CD4-positive, alpha-beta T cell (primary cell): ENCODE measurements at regions not wholly inside any gene's neighbourhood (a gene's known extent, or its start where the extent isn't known, plus 50 kb on each side); places are given as distances from the start of the nearest gene placed in this dataset.

ENCODE experiments used
- ATAC-seq: fragments of 200-7000 bp; cut with Tn5 transposase; one replicate; pipeline ENCODE4 v1.10.0; 2022; ENCODE audit warnings: mild to moderate bottlenecking; ENCODE audit not compliant: poor library complexity
- CTCF ChIA-PET: fragments of 350-600 bp; sonication (Branson Sonifier 250); formaldehyde crosslinking; loops from one replicate; lab custom pipeline; 2021; ENCODE audit warnings: antibody characterized with exemption, inconsistent platforms; lab: Charles Lee
- POLR2A ChIA-PET: fragments of 350-600 bp; sonication (Branson Sonifier 250); formaldehyde crosslinking; loops from one replicate; lab custom pipeline; 2021; ENCODE audit warnings: antibody characterized with exemption, inconsistent platforms; lab: Charles Lee
- DNase-seq, 14 experiments: peaks; one replicate each; pipeline ENCODE4 v3.0.0-alpha.2; 2013 to 2020; ENCODE audit warnings: mixed read lengths in 2 of 14
- H3K27ac ChIP-seq, 2 donors: one replicate each; pipeline versions ENCODE4 v1.5.1 to v1.7.0; 2013; ENCODE audit warnings: low read length in 2 of 2, low read depth in 1 of 2, mild to moderate bottlenecking in 1 of 2
- H3K27me3 ChIP-seq, 2 experiments: 1 replicate in 1 of 2; 2 replicates in 1 of 2; pipeline versions ENCODE4 v1.6.1 to v1.7.0; 2013; ENCODE audit warnings: low read length in 2 of 2, control low read depth in 1 of 2, mild to moderate bottlenecking in 1 of 2, moderate library complexity in 1 of 2; ENCODE audit not compliant: insufficient read depth in 2 of 2, control insufficient read depth in 1 of 2
- H3K36me3 ChIP-seq: one replicate; pipeline ENCODE4 v1.6.1; 2013; ENCODE audit warnings: low read length, control low read depth; ENCODE audit not compliant: insufficient read depth
- H3K4me1 ChIP-seq: one replicate; pipeline ENCODE4 v1.6.1; 2013; ENCODE audit warnings: low read length, control low read depth; ENCODE audit not compliant: insufficient read depth
- H3K4me3 ChIP-seq: one replicate; pipeline ENCODE4 v1.5.1; 2013; ENCODE audit warnings: mild to moderate bottlenecking, low read length, moderate library complexity
- H3K9me3 ChIP-seq, 2 experiments: 1 replicate in 1 of 2; 2 replicates in 1 of 2; pipeline versions ENCODE4 v1.6.1 to v1.7.0; 2013; ENCODE audit warnings: low read length in 2 of 2, mild to moderate bottlenecking in 2 of 2, control low read depth in 1 of 2, moderate library complexity in 1 of 2; ENCODE audit not compliant: control insufficient read depth in 1 of 2, insufficient read depth in 1 of 2
- H3K27ac Mint-ChIP-seq: one replicate; pipeline ENCODE4 v1.8.0; 2020; ENCODE audit warnings: mixed read lengths
- H3K27me3 Mint-ChIP-seq: one replicate; pipeline ENCODE4 v1.8.0; 2021; ENCODE audit warnings: mixed read lengths
- H3K36me3 Mint-ChIP-seq: one replicate; pipeline ENCODE4 v1.8.0; 2021; ENCODE audit warnings: low read depth, mixed read lengths
- H3K4me1 Mint-ChIP-seq: one replicate; pipeline ENCODE4 v1.8.0; 2021; ENCODE audit warnings: low read depth, mixed read lengths
- H3K4me3 Mint-ChIP-seq: one replicate; pipeline ENCODE4 v1.8.0; 2020; ENCODE audit warnings: mild to moderate bottlenecking, mixed read lengths
- H3K9me3 Mint-ChIP-seq: one replicate; pipeline ENCODE4 v1.8.0; 2020; ENCODE audit warnings: mixed read lengths
- intact Hi-C, 2 experiments: fragments of 100-400 bp; cut with DNase I in 1 of 2; cut with micrococcal nuclease in 1 of 2; formaldehyde crosslinking; loops; one replicate each; pipeline versions ENCODE4 v1.15.1 to v1.9.0; 2023 to 2025; cut with DNase I, micrococcal nuclease
- TF ChIP-seq, protein P1 (sequence below): fragments of 200-600 bp; IDR thresholded peaks from one replicate; pipeline ENCODE4 v1.8.0; 2022; ENCODE audit warnings: antibody characterized with exemption, mild to moderate bottlenecking

DNA sequence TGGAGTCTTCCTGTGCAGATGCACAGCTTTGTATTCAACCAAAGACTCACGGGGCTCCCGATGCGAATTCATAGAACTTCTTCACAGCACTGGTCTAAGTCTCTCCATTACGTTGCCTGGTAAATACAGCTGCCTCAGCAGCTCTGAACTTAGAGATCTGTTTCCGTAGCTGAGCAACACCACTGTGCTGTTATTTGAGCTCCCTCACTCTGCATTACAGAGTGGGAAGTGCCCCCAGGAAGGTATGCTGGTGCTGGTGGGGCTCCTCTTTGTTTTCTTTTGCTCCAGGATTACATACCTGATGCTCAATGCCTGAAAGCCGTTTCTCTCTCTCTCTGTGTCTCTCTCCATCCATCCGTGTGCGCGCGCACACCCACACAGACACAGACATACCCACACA, 227.5 kb upstream of the RMST start:
- intact Hi-C loops = no loop called here
- H3K36me3 Mint-ChIP-seq = no peaks in the 10 kb centered on the region
- no peak overlapping the region for H3K4me3 Mint-ChIP-seq
- ATAC-seq (no peak), DNase-seq (no peak)
- no peak overlapping the region for H3K27ac ChIP-seq
- H3K27ac Mint-ChIP-seq = no peak overlapping the region
- CTCF ChIA-PET = no interaction called here
- H3K9me3 Mint-ChIP-seq = no peaks in the 10 kb centered on the region
- no peaks in the 10 kb centered on the region for H3K36me3 ChIP-seq
- H3K4me1 ChIP-seq = no peaks in the 10 kb centered on the region
- POLR2A ChIA-PET = no interaction called here
- TF ChIP-seq, protein P1, sequence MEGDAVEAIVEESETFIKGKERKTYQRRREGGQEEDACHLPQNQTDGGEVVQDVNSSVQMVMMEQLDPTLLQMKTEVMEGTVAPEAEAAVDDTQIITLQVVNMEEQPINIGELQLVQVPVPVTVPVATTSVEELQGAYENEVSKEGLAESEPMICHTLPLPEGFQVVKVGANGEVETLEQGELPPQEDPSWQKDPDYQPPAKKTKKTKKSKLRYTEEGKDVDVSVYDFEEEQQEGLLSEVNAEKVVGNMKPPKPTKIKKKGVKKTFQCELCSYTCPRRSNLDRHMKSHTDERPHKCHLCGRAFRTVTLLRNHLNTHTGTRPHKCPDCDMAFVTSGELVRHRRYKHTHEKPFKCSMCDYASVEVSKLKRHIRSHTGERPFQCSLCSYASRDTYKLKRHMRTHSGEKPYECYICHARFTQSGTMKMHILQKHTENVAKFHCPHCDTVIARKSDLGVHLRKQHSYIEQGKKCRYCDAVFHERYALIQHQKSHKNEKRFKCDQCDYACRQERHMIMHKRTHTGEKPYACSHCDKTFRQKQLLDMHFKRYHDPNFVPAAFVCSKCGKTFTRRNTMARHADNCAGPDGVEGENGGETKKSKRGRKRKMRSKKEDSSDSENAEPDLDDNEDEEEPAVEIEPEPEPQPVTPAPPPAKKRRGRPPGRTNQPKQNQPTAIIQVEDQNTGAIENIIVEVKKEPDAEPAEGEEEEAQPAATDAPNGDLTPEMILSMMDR = no peak
- no peaks in the 10 kb centered on the region for H3K9me3 ChIP-seq
- H3K27me3 Mint-ChIP-seq = no peaks in the 10 kb centered on the region
- no peak overlapping the region for H3K4me3 ChIP-seq
- H3K4me1 Mint-ChIP-seq = no peaks in the 10 kb centered on the region
- H3K27me3 ChIP-seq = no peaks in the 10 kb centered on the region

DNA sequence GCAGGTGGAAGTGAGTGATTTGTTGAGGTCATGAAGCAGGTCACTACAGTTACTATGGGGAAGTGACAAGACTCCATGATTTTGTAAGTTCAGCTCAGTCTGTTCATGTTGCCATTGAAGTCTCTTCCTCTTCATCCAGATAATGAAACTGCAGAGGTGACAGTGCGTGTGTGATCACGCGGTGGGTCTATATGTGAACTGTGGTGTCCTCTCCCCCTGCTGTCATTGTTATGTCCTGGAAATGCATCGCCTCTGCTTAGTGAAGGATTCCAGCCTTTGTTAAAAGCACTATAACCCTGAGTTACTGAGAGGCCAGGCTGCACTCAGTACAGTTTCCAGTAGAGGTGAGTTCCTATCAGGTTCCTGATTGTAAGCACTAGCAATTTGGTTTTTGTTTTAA, 216.2 kb upstream of the RMST start:
- H3K9me3 Mint-ChIP-seq = no peaks in the 10 kb centered on the region
- no peaks in the 10 kb centered on the region for H3K4me1 Mint-ChIP-seq
- Histone ChIP-seq H3K9me3 (no peaks in the 10 kb centered on the region), H3K4me3 (no peak overlapping the region), H3K36me3 (no peaks in the 10 kb centered on the region), H3K27me3 (peaks cover 0 to 2% of the 10 kb centered on the region in 2 experiments), H3K27ac (no peak overlapping the region), H3K4me1 (no peaks in the 10 kb centered on the region)
- no peak for DNase-seq
- TF ChIP-seq, protein P1 = no peak
- intact Hi-C loops = no loop called here
- ChIA-PET CTCF (no interaction called here), POLR2A (no interaction called here)
- no peak overlapping the region for H3K27ac Mint-ChIP-seq
- no peaks in the 10 kb centered on the region for H3K36me3 Mint-ChIP-seq
- no peak for ATAC-seq
- H3K4me3 Mint-ChIP-seq = no peak overlapping the region
- peaks cover 7% of the 10 kb centered on the region for H3K27me3 Mint-ChIP-seq

DNA sequence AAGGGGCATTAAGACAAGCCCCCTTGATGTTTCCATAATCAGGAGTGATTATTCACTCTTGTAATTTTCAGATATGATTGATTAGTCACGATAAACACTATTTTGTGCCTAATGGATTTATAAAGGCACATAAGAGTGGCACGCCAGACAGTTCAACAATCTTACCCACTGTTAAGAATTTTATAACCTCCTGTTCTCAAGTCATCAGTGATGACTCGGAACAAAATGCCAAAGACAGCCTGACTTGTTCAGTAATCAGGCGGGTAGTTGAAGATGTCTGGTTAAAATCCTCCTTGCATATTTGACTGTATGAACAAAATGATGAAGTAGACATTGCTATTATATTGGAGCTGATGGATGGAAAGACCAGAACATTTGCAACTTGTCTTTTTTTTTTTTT, 212.1 kb upstream of the RMST start:
- CTCF ChIA-PET = no interaction called here
- H3K9me3 Mint-ChIP-seq = no peaks in the 10 kb centered on the region
- no peak overlapping the region for H3K4me3 ChIP-seq
- H3K27ac ChIP-seq = no peak overlapping the region
- intact Hi-C loops = no loop called here
- DNase-seq (no peak), ATAC-seq (no peak)
- no peaks in the 10 kb centered on the region for H3K4me1 ChIP-seq
- no peak overlapping the region for H3K4me3 Mint-ChIP-seq
- H3K27ac Mint-ChIP-seq = no peak overlapping the region
- H3K27me3 ChIP-seq = peaks cover 0 to 2% of the 10 kb centered on the region in 2 experiments
- no peaks in the 10 kb centered on the region for H3K36me3 ChIP-seq
- TF ChIP-seq, protein P1 = no peak
- H3K27me3 Mint-ChIP-seq = peaks cover 24% of the 10 kb centered on the region
- H3K36me3 Mint-ChIP-seq = no peaks in the 10 kb centered on the region
- H3K9me3 ChIP-seq = no peaks in the 10 kb centered on the region
- no peaks in the 10 kb centered on the region for H3K4me1 Mint-ChIP-seq
- POLR2A ChIA-PET = no interaction called here
